Esophagus squamous epithelium (tissue), 4 donors: ENCODE measurements at regions not wholly inside any gene's neighbourhood (a gene's known extent, or its start where the extent isn't known, plus 50 kb on each side); places are given as distances from the start of the nearest gene placed in this dataset.

Source experiments
- POLR2A ChIP-seq, 4 donors: fragments of 450-650 bp; IDR thresholded peaks; one replicate each; pipeline ENCODE4 v1.6.1; 2017; ENCODE audit warnings: antibody characterized with exemption in 4 of 4, mild to moderate bottlenecking in 4 of 4, moderate library complexity in 3 of 4
- TF ChIP-seq, protein P1 (sequence below), 6 experiments: fragments of 450-650 bp in 4 of 6; fragments of 200-600 bp in 2 of 6; sonication (generic) in 2 of 6; IDR thresholded peaks; one replicate each; pipeline ENCODE4 v1.5.1; 2016 to 2019; ENCODE audit warnings: antibody characterized with exemption in 6 of 6, mild to moderate bottlenecking in 4 of 6, moderate library complexity in 4 of 6

DNA sequence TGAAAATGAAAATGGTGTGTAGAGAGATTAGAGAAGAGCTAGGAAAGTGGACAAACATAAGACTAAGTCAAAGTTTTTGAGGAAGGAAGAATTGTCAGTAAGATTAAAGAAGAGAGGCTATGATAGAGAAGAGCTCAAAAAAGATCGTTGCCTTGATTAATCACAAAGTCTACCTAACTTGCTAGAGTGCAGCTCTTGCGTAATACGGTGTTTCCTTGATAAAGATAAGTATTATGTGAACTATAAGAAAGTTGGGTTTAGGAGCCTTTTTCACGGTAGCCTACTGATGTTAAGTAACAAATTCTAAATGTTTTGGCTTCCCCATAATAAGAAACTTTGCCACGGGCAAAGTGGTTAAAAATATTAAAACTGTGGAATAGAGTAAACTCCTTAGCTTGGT is 226.4 kb upstream of the NRXN1 start:
- TF ChIP-seq, protein P1, sequence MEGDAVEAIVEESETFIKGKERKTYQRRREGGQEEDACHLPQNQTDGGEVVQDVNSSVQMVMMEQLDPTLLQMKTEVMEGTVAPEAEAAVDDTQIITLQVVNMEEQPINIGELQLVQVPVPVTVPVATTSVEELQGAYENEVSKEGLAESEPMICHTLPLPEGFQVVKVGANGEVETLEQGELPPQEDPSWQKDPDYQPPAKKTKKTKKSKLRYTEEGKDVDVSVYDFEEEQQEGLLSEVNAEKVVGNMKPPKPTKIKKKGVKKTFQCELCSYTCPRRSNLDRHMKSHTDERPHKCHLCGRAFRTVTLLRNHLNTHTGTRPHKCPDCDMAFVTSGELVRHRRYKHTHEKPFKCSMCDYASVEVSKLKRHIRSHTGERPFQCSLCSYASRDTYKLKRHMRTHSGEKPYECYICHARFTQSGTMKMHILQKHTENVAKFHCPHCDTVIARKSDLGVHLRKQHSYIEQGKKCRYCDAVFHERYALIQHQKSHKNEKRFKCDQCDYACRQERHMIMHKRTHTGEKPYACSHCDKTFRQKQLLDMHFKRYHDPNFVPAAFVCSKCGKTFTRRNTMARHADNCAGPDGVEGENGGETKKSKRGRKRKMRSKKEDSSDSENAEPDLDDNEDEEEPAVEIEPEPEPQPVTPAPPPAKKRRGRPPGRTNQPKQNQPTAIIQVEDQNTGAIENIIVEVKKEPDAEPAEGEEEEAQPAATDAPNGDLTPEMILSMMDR (IDR thresholded peaks at IDR 0.05) = no peak
- no peak for TF ChIP-seq POLR2A (IDR thresholded peaks at IDR 0.05)
